Activated CD8-positive, alpha-beta memory T cell treated with anti-CD3 and anti-CD28 coated beads for 48 hours (primary cell): ENCODE measurements at regions not wholly inside any gene's neighbourhood (a gene's known extent, or its start where the extent isn't known, plus 50 kb on each side); places are given as distances from the start of the nearest gene placed in this dataset.
"Not testable (repeated sequence)": the region's sequence is repeated elsewhere in the genome, so short reads cannot be mapped to it uniquely, and the experiment has no call there.

Experiments used
- DNase-seq, 3 experiments: peaks; one replicate each; pipeline ENCODE4 v3.0.0-alpha.2; 2020; ENCODE audit warnings: low read depth in 2 of 3, low spot score in 2 of 3

DNA sequence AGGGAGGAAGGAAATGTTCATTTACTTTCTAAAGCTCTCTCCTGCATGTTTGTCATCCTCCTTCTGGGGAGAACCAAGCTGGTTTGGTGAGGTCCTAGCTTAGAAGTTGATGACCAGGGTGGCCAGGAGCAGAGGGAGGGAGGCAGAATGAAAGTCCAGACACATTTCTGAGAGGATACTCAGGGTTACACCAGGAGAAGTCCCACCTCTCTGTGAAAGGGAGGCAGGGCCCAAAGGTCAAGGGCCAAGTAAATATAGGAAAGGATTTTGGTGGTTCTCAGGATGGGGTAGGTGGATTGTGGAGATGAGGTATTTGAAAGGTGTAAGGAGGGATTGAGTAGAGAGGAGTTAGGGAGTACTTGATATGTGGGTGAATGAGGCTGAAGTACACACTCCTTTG lies 58.0 kb upstream of the FBXO11 start:
- DNase-seq: no peak

DNA sequence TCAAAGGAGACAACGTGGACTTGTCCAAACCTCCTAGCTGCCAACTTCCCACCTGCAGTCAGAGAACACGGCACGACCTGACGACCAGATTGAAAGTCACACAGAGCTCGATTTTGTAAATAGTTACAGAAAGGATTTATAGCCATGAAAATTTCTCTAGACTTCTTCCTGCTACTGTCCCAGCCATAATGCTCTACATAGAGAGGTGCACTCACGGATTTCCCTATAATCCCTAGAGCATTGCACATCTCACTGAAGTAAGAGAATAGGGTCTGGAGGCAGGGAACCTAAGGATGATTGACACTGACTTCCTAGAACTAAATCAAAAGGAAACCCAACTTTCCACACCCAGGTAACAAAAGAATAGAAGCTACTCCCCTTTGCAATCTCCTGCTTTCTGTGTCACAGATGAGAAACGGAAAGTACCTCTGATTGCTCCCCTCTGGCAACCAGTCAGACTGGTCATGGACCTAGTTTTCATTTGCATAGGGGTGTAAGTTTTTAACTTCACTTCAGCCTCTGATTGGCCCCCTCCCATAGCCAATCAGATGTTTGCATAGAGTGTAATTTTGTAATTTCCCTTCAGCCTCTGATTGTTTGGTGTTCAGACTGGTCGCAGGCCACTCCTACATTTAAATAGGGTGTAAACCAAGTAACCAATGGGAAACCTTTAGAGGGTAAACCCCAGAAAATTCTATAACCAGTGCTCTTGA lies 58.6 kb upstream of the FBXO11 start:
- DNase-seq: no peak

DNA sequence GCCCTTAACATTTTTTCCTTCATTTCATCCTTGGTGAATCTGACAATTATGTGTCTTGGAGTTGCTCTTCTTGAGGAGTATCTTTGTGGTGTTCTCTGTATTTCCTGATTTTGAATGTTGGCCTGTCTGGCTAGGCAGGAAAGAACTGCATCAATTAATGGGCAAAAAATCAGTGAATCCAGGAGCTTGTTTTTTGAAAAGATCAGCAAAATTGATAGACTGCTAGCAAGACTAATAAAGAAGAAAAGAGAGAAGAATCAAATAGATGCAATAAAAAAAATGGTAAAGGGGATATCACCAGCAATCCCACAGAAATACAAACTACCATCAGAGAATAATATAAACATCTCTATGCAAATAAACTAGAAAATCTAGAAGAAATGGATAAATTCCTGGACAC lies 70.4 kb upstream of the FBXO11 start:
- DNase-seq: not testable (repeated sequence)

DNA sequence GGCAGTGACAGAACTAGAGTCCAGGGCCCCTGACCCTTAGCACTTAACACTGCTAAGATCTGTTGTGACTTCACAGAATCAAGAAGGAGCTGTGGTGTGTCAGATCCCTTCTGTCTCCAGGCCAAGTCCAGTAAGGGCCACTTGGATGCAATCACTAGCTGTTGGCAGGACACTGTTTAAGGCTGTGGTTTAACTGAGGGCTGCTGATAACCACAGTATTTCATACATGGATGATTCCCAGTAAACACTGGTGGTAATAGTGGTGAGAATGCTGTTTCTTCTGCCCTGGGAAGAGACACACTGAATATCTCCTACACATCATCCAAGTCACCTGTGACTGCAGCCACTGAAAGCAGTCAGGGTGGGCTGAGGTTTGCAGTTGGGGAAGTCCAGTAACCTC lies 77.7 kb upstream of the FBXO11 start:
- no peak for DNase-seq

DNA sequence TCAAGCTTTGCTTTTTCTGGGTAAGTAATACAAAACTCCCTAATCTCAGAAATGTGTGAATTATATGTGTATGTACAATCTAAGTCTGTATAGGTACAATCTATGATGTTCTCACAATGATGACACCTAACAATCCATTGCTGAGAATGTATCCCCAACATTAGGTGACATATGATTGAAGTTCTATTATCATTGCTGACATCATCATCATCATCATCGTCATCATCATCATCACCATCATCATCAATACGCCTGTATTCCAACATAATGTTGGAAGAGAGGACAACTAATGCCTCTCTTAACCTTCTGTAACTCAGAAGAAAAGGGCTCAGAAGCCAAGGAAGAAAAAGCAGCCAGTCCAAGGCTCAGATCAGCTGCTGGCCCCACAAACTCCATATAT lies 84.2 kb upstream of the FBXO11 start:
- no peak for DNase-seq

DNA sequence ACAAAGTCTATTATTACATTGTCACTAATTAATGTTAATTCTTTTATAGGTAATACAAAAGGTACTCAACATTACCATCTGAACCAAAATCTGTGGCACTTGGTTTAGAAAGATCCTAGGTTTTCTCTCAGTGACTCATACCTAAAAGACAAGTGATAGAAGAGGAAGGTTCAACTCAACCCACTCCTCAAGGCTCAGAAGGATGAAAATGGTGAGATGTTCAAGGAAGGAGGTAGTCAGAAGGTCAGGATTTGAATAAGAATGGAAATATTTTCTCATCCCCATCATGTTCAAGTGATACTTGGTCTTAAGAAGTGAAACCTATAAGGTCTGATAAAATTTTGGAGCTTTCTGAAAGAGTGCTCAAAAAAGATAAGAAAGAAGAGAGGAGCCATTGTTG lies 86.4 kb upstream of the FBXO11 start:
- no peak for DNase-seq

DNA sequence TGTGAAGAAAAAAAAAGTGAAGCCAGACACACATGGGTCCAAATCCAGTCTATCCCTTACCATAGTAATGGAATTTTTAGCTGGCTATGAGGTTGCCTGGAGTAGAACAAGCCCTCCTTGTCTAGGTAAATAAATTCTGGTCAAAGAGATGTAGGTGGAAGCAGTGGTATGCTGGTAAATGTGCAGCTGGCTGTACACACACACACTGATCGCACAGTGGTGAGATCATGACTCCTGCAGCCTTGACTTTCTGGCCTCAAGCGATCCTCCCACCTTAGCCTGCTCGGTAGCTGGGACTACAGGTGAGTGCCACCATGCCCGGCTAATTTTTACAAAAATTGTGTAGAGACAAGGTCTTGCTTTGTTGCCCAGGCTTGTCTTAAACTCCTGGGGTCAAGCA lies 90.5 kb upstream of the FBXO11 start:
- DNase-seq: no peak

DNA sequence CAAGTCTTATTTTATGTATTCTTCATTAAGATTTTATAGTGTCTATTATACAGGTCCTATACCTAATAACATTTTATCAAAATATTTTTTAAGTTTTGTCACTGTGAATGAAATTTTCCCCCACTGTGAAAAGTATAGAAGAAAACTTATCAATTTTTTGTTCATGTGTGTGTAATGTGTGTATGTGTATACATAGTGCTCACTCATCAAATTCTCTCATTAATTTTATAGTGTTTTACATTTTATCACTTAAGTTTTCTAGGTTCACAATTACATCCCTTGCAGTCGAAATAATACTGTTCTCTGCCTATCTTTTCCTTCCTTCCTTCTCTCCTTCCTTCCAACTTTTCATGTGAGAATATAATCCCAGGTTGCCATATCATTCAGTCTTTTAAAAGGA lies 93.2 kb upstream of the FBXO11 start:
- no peak for DNase-seq

DNA sequence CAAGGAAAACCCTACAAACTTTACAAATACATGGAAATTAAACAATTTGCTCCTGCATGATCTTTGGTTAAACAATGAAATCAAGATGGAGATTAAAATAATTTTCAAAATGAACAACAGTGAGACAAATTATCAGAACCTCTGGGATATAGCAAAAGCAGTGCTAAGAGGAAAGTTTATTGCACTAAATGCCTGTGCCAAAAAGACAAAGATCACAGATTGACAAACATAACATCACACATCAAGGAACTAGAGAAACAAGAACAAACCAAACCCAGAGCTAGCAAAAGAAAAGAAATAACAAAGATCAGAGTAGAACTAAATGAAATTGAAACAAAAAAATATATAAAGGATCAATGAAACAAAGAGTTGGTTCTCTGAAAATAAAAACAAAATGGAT lies 95.2 kb upstream of the FBXO11 start:
- no peak for DNase-seq

DNA sequence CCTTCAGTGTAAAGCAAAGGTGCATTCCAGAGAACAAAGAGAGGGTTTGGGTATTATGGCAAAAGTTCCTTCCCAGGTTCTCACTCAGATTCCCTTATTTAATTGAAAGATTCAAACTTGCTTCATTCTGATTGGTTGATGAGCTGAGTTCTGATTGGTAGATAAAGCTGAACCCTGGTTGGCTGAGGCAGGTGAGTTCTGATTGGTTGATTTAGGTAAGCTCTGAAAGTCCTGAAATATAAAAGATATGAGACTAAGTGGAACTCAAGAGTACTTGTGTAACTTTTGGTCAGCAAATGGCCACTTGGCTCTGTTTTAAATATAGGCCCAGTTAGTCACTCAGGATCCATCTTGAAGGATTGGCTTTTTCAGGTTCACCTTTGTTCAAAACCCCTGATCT lies 99.8 kb upstream of the FBXO11 start:
- no peak for DNase-seq

DNA sequence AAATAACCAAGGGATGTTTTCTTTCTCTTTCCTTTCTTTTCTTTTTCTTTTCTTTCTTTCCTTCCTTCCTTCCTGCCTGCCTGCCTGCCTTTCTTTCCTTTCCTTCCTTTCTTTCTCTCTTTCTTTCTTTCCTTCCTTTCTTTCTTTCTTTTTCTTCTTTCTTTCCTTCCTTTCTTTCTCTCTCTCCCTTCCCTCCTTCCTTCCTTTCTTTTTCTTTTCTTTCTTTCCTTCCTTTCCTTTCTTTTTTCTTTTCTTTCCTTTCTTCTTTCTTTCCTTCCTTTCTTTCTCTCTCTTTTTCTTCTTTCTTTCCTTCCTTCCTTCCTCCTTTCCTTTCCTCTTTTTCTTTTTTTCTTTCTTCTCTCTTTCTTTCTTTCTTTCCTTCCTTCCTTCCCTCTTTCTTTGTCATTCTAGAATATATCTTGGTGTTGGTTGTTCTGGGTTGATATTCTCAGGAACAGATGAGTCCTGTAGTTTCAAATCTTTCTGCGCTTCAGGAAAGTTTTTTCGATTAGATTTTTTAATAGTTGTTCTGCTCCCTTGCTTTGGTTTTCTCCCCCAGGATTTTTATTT lies 101.5 kb upstream of the FBXO11 start:
- no peak for DNase-seq

DNA sequence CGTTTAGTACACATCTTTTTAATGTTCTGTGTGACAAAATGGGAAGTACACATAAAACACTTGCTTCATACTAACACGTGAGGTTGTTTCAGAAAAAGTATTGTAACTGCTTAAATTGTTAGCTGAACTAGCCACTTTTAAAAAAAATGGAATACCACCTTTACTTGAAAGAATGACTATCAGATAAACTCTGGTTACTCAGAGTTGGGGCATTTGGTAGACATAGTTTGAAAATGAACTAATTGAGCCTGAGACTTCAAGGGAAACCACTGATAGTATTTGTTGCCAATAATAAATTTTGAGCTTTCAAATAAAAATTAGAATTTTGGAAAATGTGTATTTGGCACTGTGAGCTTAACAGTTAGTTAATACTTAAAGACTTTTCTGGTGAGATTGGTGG lies 103.0 kb upstream of the FBXO11 start:
- DNase-seq: no peak

DNA sequence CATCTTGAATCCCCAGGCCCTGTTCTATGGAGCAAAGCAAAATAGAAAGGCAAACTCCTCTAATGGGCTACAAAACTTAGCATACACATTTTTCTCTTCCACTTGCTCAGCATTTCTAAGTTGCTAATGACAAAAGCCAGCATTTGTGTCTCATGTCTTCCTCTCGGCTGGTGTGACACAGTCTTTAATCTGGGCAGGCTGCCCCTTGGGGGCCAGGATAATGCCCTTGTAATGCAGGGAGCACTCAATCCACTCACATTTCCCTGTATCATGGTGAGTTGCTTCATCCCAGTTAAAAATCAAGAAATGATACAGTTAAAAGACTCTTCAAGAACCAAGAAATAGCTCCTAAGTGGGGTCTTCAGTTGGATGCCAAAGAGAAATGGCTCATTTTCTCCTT lies 109.1 kb upstream of the FBXO11 start:
- no peak for DNase-seq

DNA sequence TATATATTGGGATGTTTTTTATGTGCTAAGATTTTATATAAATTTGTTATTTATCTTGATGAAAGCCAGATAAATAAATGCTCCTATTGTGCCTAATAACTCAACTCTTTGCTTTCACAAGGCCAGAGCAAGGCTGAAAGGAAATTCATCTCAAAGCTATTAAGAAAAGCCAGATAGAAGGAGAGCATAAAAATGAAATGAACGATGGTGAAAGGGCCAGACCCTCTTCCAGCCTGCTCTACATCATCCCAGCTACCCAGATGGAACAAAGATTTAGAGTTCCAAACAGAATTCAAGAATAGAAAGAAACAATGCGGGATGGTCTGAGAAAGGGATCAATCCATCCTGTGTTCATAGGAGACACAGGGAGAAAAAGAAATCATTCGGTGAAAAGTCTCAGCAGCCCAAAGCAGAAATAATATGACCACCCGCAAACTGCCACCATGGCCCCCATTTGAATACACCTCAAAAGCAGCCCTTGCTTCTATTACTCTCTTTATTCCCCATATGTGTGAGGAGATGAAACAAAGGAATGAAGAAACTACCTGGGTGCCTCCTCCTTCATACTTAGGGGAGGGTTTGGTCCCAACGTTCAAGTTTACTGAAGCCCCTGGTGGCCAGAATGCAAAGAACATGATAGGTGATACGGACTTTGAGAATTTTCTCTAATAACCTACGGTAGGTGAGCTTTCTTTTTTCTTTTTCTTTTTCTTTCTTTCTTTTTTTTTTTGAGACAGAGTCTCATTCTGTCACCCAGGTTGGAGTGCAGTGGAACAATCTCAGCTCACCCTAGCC lies 110.1 kb upstream of the FBXO11 start:
- DNase-seq: no peak

DNA sequence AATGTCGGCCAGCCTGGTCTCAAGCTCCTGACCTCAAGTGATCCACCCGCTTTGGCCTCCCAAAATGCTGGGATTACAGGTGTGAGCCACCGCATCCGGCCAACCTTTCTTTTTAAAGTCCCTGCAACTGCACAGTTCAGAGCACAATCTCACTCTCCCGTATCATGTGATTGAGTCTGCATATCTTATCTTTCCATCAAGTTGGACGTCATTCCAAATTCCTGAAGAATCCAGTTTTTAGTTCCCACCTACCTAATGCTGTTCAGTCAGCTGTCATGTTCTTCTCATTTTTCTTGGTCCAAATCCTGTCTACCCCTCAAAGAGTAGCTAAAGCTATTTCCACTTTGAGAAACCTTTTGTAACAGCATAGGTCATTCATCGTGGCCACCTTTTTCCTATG lies 110.8 kb upstream of the FBXO11 start:
- no peak for DNase-seq

DNA sequence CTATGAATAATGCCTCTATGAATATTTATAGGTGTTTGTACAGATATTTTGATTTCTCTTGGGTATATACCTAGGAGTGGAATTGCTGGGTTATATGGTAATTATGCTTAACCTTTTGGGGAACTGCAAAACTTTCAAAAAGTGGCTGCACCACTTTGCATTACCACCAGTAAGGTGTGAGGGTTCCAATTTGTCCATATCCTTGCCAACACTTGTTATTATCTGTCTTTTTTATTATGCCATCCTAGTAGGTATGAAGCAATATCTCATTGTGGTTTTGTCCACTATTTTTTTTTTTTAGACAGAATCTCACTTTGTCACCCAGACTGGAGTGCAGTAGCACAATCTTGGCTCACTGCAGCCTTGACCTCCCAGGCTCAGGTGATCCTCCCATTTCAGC lies 112.2 kb upstream of the FBXO11 start:
- no peak for DNase-seq

DNA sequence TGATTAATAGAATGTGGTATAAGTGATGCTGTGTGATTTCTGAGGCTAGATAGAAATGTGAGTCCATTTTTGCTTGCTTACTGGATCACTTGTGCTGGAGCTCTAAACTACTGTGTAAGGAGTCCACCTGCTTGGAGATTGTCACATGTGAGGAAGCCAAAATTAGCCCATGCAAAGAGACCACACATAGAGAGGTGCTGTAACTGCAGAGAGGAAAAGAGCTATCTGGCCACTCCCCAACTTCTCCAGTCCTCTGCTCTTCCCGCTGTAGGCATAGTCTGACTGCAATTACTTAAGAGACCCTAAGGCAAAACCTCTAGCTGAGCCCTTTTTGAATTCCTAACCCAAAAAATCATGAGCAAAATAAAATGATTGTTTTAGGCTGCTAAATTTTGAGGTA lies 120.6 kb upstream of the FBXO11 start:
- DNase-seq: no peak

DNA sequence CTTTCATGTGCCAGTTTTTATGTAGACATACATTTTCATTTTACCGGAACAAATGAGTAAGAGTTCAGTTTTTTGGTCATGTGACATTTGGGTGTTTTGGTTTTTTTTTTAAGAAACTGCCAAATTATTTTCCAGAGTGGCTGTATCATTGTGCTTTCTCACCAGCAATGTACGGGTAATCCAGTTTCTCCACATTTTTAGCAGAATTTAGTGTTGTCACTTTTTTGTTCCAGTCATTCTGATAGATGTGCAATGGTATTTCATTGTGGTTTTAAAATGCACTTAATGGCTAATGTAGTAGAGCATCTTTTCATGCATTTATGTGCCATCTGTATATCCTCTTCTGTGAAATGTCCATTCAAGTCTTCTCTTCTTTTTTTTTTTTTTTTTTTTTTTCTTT lies 126.5 kb upstream of the FBXO11 start:
- no peak for DNase-seq

DNA sequence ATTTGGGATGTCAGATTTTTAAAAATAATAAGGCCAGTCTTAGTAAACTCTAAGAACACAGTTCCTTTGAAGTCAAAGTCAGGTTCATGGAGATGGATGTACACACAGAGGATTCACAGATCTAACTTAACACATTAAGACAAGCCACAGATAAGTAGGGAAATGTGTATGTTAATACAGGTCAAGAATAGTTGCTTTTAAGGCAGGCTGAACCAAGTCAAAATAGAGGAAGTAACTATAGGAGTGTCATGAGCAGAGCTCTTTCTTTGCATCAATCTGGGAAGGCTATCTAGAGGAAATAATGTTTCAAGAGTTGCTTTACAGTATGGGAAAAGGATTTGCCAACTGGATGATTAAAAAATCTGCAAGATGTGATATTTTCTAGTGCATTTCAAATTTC lies 128.0 kb upstream of the FBXO11 start:
- no peak for DNase-seq

DNA sequence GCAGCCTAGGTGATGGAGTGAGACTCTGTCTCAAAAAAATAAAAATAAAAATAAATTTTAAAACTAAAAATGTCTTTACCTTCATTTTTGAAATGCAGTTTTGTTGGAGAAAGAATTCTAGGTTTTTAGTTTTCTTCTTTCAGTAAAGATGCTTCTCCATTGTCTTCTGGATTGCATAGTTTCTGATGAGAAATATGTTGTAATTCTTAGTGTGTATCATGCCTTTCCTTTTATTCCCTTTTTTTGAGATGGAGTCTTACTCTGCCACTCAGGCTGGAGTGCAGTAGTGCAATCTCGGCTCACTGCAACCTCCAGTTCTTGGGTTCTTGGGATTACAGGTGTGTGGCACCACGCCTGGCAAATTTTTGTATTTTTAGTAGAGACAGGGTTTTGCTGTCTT lies 130.0 kb upstream of the FBXO11 start:
- no peak for DNase-seq

DNA sequence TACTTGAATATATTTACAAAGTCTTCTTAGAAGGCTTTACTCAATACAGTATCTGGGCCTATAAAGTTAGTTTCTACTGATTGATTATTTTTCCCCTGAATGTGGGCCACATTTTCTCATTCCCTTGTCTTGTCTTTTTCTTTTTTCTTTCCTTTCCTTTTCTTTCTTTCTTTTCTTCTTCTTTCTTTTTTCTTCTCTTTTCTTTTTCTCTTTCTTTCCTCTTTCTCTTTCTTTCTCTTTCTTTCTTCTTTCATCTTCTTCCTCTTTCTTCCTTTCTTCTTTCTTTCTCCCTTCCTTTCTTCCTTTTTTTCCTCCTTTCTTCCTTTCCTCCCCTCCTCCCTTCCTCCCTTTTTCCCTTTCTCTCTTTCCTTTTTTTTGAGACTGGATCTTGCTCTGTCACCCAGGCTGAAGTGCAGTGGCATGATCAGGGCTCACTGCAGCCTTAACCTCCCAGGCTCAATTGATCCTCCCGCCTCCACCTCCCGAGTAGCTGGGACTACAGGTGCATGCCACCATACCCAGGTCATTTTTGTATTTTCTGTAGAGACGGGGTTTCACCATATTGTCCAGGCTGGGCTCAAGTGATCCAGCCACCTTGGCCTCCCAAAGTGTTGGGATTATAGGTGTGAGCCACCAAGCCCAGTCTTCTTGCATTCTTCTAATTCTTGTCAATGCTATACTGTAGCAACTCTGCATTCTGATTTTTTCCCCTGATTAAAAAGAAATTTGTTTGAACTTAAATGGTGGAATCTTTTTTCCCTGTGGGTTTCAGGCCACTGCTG lies 133.1 kb upstream of the FBXO11 start:
- no peak for DNase-seq
